H1 (cell line): ENCODE measurements at regions not wholly inside any gene's neighbourhood (a gene's known extent, or its start where the extent isn't known, plus 50 kb on each side); places are given as distances from the start of the nearest gene placed in this dataset.

Source experiments
- CTCF ChIA-PET: fragments of 300-600 bp; sonication (Branson Sonifier 250); formaldehyde crosslinking; loops from one replicate; lab custom pipeline; 2021; ENCODE audit not compliant: partially characterized antibody; lab: Charles Lee
- POLR2A ChIA-PET: fragments of 300-600 bp; sonication (Branson Sonifier 250); formaldehyde crosslinking; loops from one replicate; lab custom pipeline; 2021; ENCODE audit warnings: inconsistent platforms; ENCODE audit not compliant: partially characterized antibody; lab: Charles Lee
- DNase-seq, 2 experiments: peaks; one replicate each; pipeline versions ENCODE4 v3.0.0 to v3.0.0-alpha.2; 2010 to 2022; ENCODE audit warnings: low spot score in 2 of 2, low read depth in 1 of 2, mixed read lengths in 1 of 2
- FAIRE-seq: peaks from 2 replicates; lab custom pipeline; 2011; peaks lifted over from hg19 to GRCh38; lab: Jason Lieb, UNC
- H2AFZ ChIP-seq: 2 replicates; pipeline ENCODE4 v1.8.1; 2012; ENCODE audit warnings: low read length, inconsistent platforms
- H2AK5ac ChIP-seq: 2 replicates; pipeline ENCODE4 v1.6.1; 2013; ENCODE audit warnings: low read depth, low read length
- H2BK120ac ChIP-seq: replicated peaks from 2 replicates; pipeline ENCODE3; 2013; ENCODE audit warnings: low read depth, low read length, inconsistent platforms
- H2BK12ac ChIP-seq: 2 replicates; pipeline ENCODE4 v1.6.1; 2013; ENCODE audit warnings: low read depth, low read length
- H2BK15ac ChIP-seq: 2 replicates; pipeline ENCODE4 v1.6.1; 2013; ENCODE audit warnings: low read length
- H2BK20ac ChIP-seq: 2 replicates; pipeline ENCODE4 v1.6.1; 2013; ENCODE audit warnings: low read length
- H2BK5ac ChIP-seq: 2 replicates; pipeline ENCODE4 v1.6.1; 2013; ENCODE audit warnings: low read depth, low read length
- H3K14ac ChIP-seq: 2 replicates; pipeline ENCODE4 v1.6.1; 2013; ENCODE audit warnings: inconsistent platforms; ENCODE audit not compliant: insufficient read length
- H3K18ac ChIP-seq: 2 replicates; pipeline ENCODE4 v1.6.1; 2013; ENCODE audit warnings: low read length; ENCODE audit errors: extremely low read depth
- H3K23ac ChIP-seq: 2 replicates; pipeline ENCODE4 v1.6.1; 2013; ENCODE audit warnings: inconsistent platforms; ENCODE audit not compliant: insufficient read length
- H3K23me2 ChIP-seq: 2 replicates; pipeline ENCODE4 v1.6.1; 2013; ENCODE audit warnings: low read depth, low read length
- H3K27ac ChIP-seq: 2 replicates; pipeline ENCODE4 v1.6.1; 2011; ENCODE audit warnings: low read depth, low read length, inconsistent platforms
- H3K27me3 ChIP-seq, 4 experiments: replicated peaks in 1 of 4; 1 replicate in 1 of 4; 2 replicates in 3 of 4; pipeline versions ENCODE4 v1.6.1 to v1.8.1; 2011 to 2013; ENCODE audit warnings: low read length in 3 of 4, mild to moderate bottlenecking in 3 of 4, inconsistent platforms in 2 of 4, mixed read lengths in 2 of 4, moderate library complexity in 1 of 4; ENCODE audit not compliant: control insufficient read depth in 3 of 4, insufficient read depth in 3 of 4; ENCODE audit errors: extremely low read depth in 1 of 4
- H3K36me3 ChIP-seq, 4 experiments: 2 replicates each; pipeline versions ENCODE4 v1.6.1 to v1.8.1; 2011 to 2013; ENCODE audit warnings: mild to moderate bottlenecking in 4 of 4, low read length in 3 of 4, moderate library complexity in 2 of 4, control low read depth in 1 of 4, inconsistent platforms in 1 of 4; ENCODE audit not compliant: insufficient read depth in 4 of 4, control insufficient read depth in 2 of 4
- H3K4ac ChIP-seq: replicated peaks from 2 replicates; pipeline ENCODE3; 2013; ENCODE audit warnings: low read length, low read depth, mixed read lengths, inconsistent platforms; ENCODE audit not compliant: insufficient read length
- H3K4me1 ChIP-seq, 4 experiments: replicated peaks in 1 of 4; 1 replicate in 1 of 4; 2 replicates in 3 of 4; pipeline versions ENCODE4 v1.6.1 to v1.8.1; 2011 to 2013; ENCODE audit warnings: low read length in 3 of 4, inconsistent platforms in 2 of 4, mixed read lengths in 1 of 4; ENCODE audit not compliant: insufficient read depth in 4 of 4, control insufficient read depth in 3 of 4
- H3K4me2 ChIP-seq, 2 experiments: 2 replicates each; pipeline versions ENCODE4 v1.6.1 to v1.8.1; 2011 to 2013; ENCODE audit warnings: low read depth in 2 of 2, low read length in 2 of 2, control low read depth in 1 of 2, inconsistent platforms in 1 of 2, mild to moderate bottlenecking in 1 of 2; ENCODE audit not compliant: insufficient read depth in 1 of 2
- H3K4me3 ChIP-seq, 4 experiments: fragments of 200-600, 300-600 bp in 1 of 4; sonication (generic), shearing (Covaris generic), sonication (Bioruptor Twin) in 1 of 4; 2 replicates each; pipeline versions ENCODE4 v1.5.1 to v1.8.1; 2011 to 2016; ENCODE audit warnings: low read length in 4 of 4, low read depth in 3 of 4, control low read depth in 2 of 4, inconsistent platforms in 2 of 4, mild to moderate bottlenecking in 2 of 4, mixed read lengths in 1 of 4, moderate library complexity in 1 of 4; ENCODE audit not compliant: insufficient read depth in 2 of 4; ENCODE audit errors: extremely low read depth in 1 of 4
- H3K56ac ChIP-seq: replicated peaks from 2 replicates; pipeline ENCODE3; 2013; ENCODE audit warnings: low read depth, mild to moderate bottlenecking, mixed read lengths, low read length, inconsistent platforms; ENCODE audit not compliant: insufficient read length
- H3K79me1 ChIP-seq: 2 replicates; pipeline ENCODE4 v1.6.1; 2013; ENCODE audit warnings: low read depth, low read length, control low read depth
- H3K79me2 ChIP-seq, 2 experiments: 2 replicates each; pipeline versions ENCODE4 v1.6.1 to v1.8.1; 2012 to 2013; ENCODE audit warnings: low read length in 2 of 2, mild to moderate bottlenecking in 2 of 2, inconsistent platforms in 1 of 2; ENCODE audit not compliant: insufficient read depth in 2 of 2, control insufficient read depth in 1 of 2
- H3K9ac ChIP-seq, 4 experiments: replicated peaks in 1 of 4; 1 replicate in 1 of 4; 2 replicates in 3 of 4; pipeline versions ENCODE4 v1.6.1 to v1.8.1; 2011 to 2013; ENCODE audit warnings: low read depth in 3 of 4, low read length in 3 of 4, control low read depth in 2 of 4, mild to moderate bottlenecking in 2 of 4, moderate library complexity in 2 of 4, inconsistent platforms in 1 of 4; ENCODE audit errors: extremely low read depth in 1 of 4
- H3K9me3 ChIP-seq, 2 experiments: 2 replicates each; pipeline versions ENCODE4 v1.6.1 to v1.8.1; 2012 to 2013; ENCODE audit warnings: mild to moderate bottlenecking in 2 of 2, moderate library complexity in 2 of 2, control low read depth in 1 of 2, inconsistent platforms in 1 of 2, low read depth in 1 of 2, low read length in 1 of 2, mixed read lengths in 1 of 2; ENCODE audit not compliant: insufficient read depth in 2 of 2
- H4K20me1 ChIP-seq, 2 experiments: replicated peaks in 1 of 2; 2 replicates each; pipeline versions ENCODE3 to v1.8.1; 2011 to 2013; ENCODE audit warnings: inconsistent platforms in 2 of 2, low read length in 2 of 2, mild to moderate bottlenecking in 1 of 2; ENCODE audit not compliant: insufficient read depth in 2 of 2, control insufficient read depth in 1 of 2
- H4K5ac ChIP-seq: 2 replicates; pipeline ENCODE4 v1.6.1; 2013; ENCODE audit warnings: low read length, low read depth, mixed read lengths, inconsistent platforms; ENCODE audit not compliant: insufficient read length
- H4K8ac ChIP-seq: 2 replicates; pipeline ENCODE4 v1.8.0; 2013; ENCODE audit warnings: mild to moderate bottlenecking, moderate library complexity, low read length, inconsistent platforms; ENCODE audit not compliant: insufficient read depth; ENCODE audit errors: extremely low read depth
- H4K91ac ChIP-seq: replicated peaks from 2 replicates; pipeline ENCODE3; 2013; ENCODE audit warnings: low read length, mixed read lengths, inconsistent platforms; ENCODE audit not compliant: insufficient read length
- ASH2L ChIP-seq: fragments of 200-600, 300-600 bp; sonication (generic); IDR thresholded peaks from one replicate; pipeline ENCODE4 v1.7.1; 2017; ENCODE audit warnings: low read length
- ATF3 ChIP-seq: IDR thresholded peaks from 2 replicates; pipeline ENCODE4 v1.6.1; 2011; ENCODE audit warnings: low read depth, mild to moderate bottlenecking, low read length; ENCODE audit not compliant: insufficient read depth
- CTCF ChIP-seq, 3 experiments: IDR thresholded peaks; 1 replicate in 2 of 3; 2 replicates in 1 of 3; pipeline versions ENCODE4 v1.5.1 to v1.6.1; 2011; ENCODE audit warnings: low read length in 3 of 3, mild to moderate bottlenecking in 3 of 3, inconsistent platforms in 2 of 3, low read depth in 1 of 3, moderate library complexity in 1 of 3; ENCODE audit not compliant: insufficient read depth in 1 of 3; ENCODE audit errors: control extremely low read depth in 1 of 3
- E2F6 ChIP-seq: IDR thresholded peaks from 2 replicates; pipeline ENCODE4 v1.6.1; 2012; ENCODE audit warnings: inconsistent platforms
- EZH2 ChIP-seq: fragments of 200-600 bp; sonication (generic); IDR thresholded peaks from 2 replicates; pipeline ENCODE4 v1.7.1; 2012; ENCODE audit warnings: low read depth, mild to moderate bottlenecking, moderate library complexity, low read length, inconsistent platforms; ENCODE audit not compliant: severe bottlenecking
- HDAC6 ChIP-seq: IDR thresholded peaks from one replicate; pipeline ENCODE4 v1.7.1; 2012; ENCODE audit warnings: low read depth, mild to moderate bottlenecking, inconsistent platforms, low read length, moderate library complexity
- JUN ChIP-seq: IDR thresholded peaks from 2 replicates; pipeline ENCODE4 v1.6.1; 2011; ENCODE audit warnings: low read depth, mild to moderate bottlenecking, improper control_type of control experiment, low read length
- POLR2AphosphoS5 ChIP-seq: IDR thresholded peaks from 2 replicates; pipeline ENCODE4 v1.6.1; 2011; ENCODE audit warnings: low read depth, low read length
- SIRT6 ChIP-seq: IDR thresholded peaks from one replicate; pipeline ENCODE4 v1.7.1; 2012; ENCODE audit warnings: low read length, inconsistent platforms
- SRF ChIP-seq: IDR thresholded peaks from 2 replicates; pipeline ENCODE4 v1.6.1; 2011; ENCODE audit warnings: mild to moderate bottlenecking, low read depth, low read length, moderate library complexity
- TAF7 ChIP-seq: optimal IDR thresholded peaks from 2 replicates; pipeline ENCODE3; 2011; ENCODE audit warnings: low read depth, mild to moderate bottlenecking, inconsistent platforms, low read length, moderate library complexity, borderline replicate concordance
- TBP ChIP-seq: IDR thresholded peaks from 2 replicates; pipeline ENCODE4 v1.6.1; 2011; ENCODE audit warnings: low read depth, low read length, improper control_type of control experiment

- no peaks in the 10 kb centered on the region for H3K27me3 ChIP-seq
- H3K27ac ChIP-seq, result no peak overlapping the region
- H3K56ac ChIP-seq, result no peak overlapping the region
- H3K36me3 ChIP-seq, result no peaks in the 10 kb centered on the region
- no peak overlapping the region for H3K4me3 ChIP-seq
- no peak overlapping the region for H3K18ac ChIP-seq
- no peaks in the 10 kb centered on the region for H3K4me1 ChIP-seq
- H4K8ac ChIP-seq, result no peak overlapping the region
- H2BK12ac ChIP-seq, result no peak overlapping the region
- H4K20me1 ChIP-seq, result no peaks in the 10 kb centered on the region
- no peak overlapping the region for H3K14ac ChIP-seq
- no peaks in the 10 kb centered on the region for H3K23me2 ChIP-seq
- H3K23ac ChIP-seq, result no peak overlapping the region
- no peaks in the 10 kb centered on the region for H3K9me3 ChIP-seq
- POLR2A ChIA-PET, result no interaction called here
- CTCF ChIA-PET, result no interaction called here
- DNase-seq, result no peak
- no peak overlapping the region for H3K4me2 ChIP-seq
- no peak for FAIRE-seq
- no peak overlapping the region for H2BK20ac ChIP-seq
- no peak overlapping the region for H2AK5ac ChIP-seq
- H3K9ac ChIP-seq, result no peak overlapping the region
- no peak overlapping the region for H4K91ac ChIP-seq
- H2BK15ac ChIP-seq, result no peak overlapping the region
- H3K4ac ChIP-seq, result no peak overlapping the region
- no peak overlapping the region for H2BK120ac ChIP-seq
- 0 out of 2 replicates have a peak overlapping the region, but pooled peaks have one; percentile 11 for H2AFZ ChIP-seq
- H4K5ac ChIP-seq, result no peak overlapping the region
- H3K79me1 ChIP-seq, result no peaks in the 10 kb centered on the region
- H2BK5ac ChIP-seq, result no peak overlapping the region
- no peaks in the 10 kb centered on the region for H3K79me2 ChIP-seq
- TF ChIP-seq E2F6 (no peak), HDAC6 (no peak), CTCF (IDR thresholded peaks at IDR 0.05; ENCODE audit: control extremely low read depth in 1 of 3, insufficient read depth in 1 of 3, low read depth in 1 of 3, low read length in 3 of 3) (no peak), JUN (no peak), SIRT6 (no peak), TAF7 (no peak), EZH2 (no peak), SRF (no peak), TBP (no peak), ATF3 (no peak), POLR2AphosphoS5 (no peak), ASH2L (no peak)
These were observed 574.5 kb upstream of the SLIT2 start for GRCh38 chr4:19677211-19677610.
